ENCODE measurements at regions not wholly inside any gene's neighbourhood (a gene's known extent, or its start where the extent isn't known, plus 50 kb on each side); places are given as distances from the start of the nearest gene placed in this dataset.

- no peaks in the 10 kb centered on the region for H3K36me3 ChIP-seq
- DNase-seq (ENCODE audit: low spot score) = no peak
- no peaks in the 10 kb centered on the region for H3K4me1 ChIP-seq
- H3K27ac ChIP-seq = no peak overlapping the region
- no peaks in the 10 kb centered on the region for H3K27me3 ChIP-seq
- no peak overlapping the region for H3K4me3 ChIP-seq
- no peaks in the 10 kb centered on the region for H3K9me3 ChIP-seq
- no peak for TF ChIP-seq CTCF (IDR thresholded peaks at IDR 0.05)
Measured at GRCh38 chr11:28939381-28939780, 831.2 kb downstream of the METTL15 start.

GRCh38 chr11:28938091-28938490 lies 829.9 kb downstream of the METTL15 start:
- no peak for TF ChIP-seq CTCF (IDR thresholded peaks at IDR 0.05)
- Histone ChIP-seq H3K9me3 (no peaks in the 10 kb centered on the region), H3K4me3 (no peak overlapping the region), H3K4me1 (no peaks in the 10 kb centered on the region), H3K27ac (no peak overlapping the region), H3K27me3 (no peaks in the 10 kb centered on the region), H3K36me3 (no peaks in the 10 kb centered on the region)
- DNase-seq (ENCODE audit: low spot score) = no peak

- peaks cover 4 to 20% of the 10 kb centered on the region in 2 donors for H3K9me3 ChIP-seq
- H3K36me3 ChIP-seq = no peaks in the 10 kb centered on the region
- no peak overlapping the region for H3K27ac ChIP-seq
- no peak for TF ChIP-seq CTCF (IDR thresholded peaks at IDR 0.05)
- no peak overlapping the region for H3K4me3 ChIP-seq
- no peaks in the 10 kb centered on the region for H3K4me1 ChIP-seq
- no peaks in the 10 kb centered on the region for H3K27me3 ChIP-seq
- no peak for DNase-seq (ENCODE audit: low spot score)
Measured at GRCh38 chr11:28932940-28933339, 824.8 kb downstream of the METTL15 start.

- Histone ChIP-seq H3K4me3 (no peak overlapping the region), H3K27me3 (no peaks in the 10 kb centered on the region), H3K4me1 (no peaks in the 10 kb centered on the region), H3K9me3 (no peaks in the 10 kb centered on the region), H3K36me3 (no peaks in the 10 kb centered on the region), H3K27ac (no peak overlapping the region)
- TF ChIP-seq CTCF (IDR thresholded peaks at IDR 0.05) = no peak
- DNase-seq (ENCODE audit: low spot score) = no peak
Measured at GRCh38 chr11:28924004-28924403, 815.8 kb downstream of the METTL15 start.

GRCh38 chr11:28922386-28922981 lies 814.3 kb downstream of the METTL15 start:
- Histone ChIP-seq H3K9me3 (no peaks in the 10 kb centered on the region), H3K27me3 (no peaks in the 10 kb centered on the region), H3K4me3 (no peak overlapping the region), H3K27ac (no peak overlapping the region), H3K36me3 (no peaks in the 10 kb centered on the region), H3K4me1 (no peaks in the 10 kb centered on the region)
- no peak for DNase-seq (ENCODE audit: low spot score)
- no peak for TF ChIP-seq CTCF (IDR thresholded peaks at IDR 0.05)

GRCh38 chr11:28919194-28919593 lies 811.0 kb downstream of the METTL15 start:
- Histone ChIP-seq H3K36me3 (no peaks in the 10 kb centered on the region), H3K9me3 (no peaks in the 10 kb centered on the region), H3K27me3 (no peaks in the 10 kb centered on the region), H3K27ac (no peak overlapping the region), H3K4me3 (no peak overlapping the region), H3K4me1 (no peaks in the 10 kb centered on the region)
- no peak for TF ChIP-seq CTCF (IDR thresholded peaks at IDR 0.05)
- DNase-seq (ENCODE audit: low spot score) = no peak

Data from right atrium auricular region (tissue), 2 donors.